Coronary artery (tissue), 2 donors: ENCODE measurements at regions not wholly inside any gene's neighbourhood (a gene's known extent, or its start where the extent isn't known, plus 50 kb on each side); places are given as distances from the start of the nearest gene placed in this dataset.

Experiments used
- DNase-seq: peaks from one replicate; pipeline ENCODE4 v3.0.0-alpha.2; 2017; ENCODE audit warnings: low spot score
- H3K27ac ChIP-seq, 2 donors: fragments of 200-600 bp; sonication (generic); one replicate each; pipeline ENCODE4 v1.5.1; 2016 to 2019
- H3K4me3 ChIP-seq: fragments of 200-600 bp; sonication (generic); 2 replicates; pipeline ENCODE4 v1.5.1; 2016; ENCODE audit warnings: mild to moderate bottlenecking, moderate library complexity
- CTCF ChIP-seq: fragments of 200-600 bp; sonication (generic); IDR thresholded peaks from one replicate; pipeline ENCODE4 v1.5.1; 2019; ENCODE audit warnings: antibody characterized with exemption

DNA sequence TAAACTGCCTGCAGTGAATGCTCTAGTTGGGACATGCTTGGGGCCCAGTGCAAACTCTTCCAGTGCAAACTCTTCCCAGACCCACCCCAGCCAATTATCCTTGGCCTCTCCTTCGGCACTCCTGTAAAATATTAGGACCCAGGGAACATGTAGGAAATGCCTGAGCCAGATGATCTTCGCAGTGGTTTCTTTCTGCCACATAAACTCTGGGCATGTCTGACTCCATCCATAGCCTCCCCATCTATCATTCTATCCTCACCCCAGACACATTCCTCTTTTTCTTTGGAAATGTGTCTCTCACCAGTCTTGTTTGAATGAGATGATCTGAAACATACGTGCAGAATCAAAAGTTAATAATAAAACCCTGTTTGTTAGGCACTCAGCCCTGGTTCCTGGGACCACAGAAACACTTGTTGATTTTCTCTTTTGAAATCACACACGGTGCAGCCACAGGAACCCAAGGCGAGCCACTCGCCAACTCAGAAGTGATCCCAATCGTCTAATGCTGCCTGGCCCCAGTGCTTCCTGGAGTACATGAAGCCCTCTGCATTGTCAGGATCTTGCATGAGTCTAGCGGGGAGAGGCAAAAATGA lies 108.9 kb upstream of the CST7 start:
- no peak for TF ChIP-seq CTCF
- no peak overlapping the region for H3K4me3 ChIP-seq
- no peak for DNase-seq

DNA sequence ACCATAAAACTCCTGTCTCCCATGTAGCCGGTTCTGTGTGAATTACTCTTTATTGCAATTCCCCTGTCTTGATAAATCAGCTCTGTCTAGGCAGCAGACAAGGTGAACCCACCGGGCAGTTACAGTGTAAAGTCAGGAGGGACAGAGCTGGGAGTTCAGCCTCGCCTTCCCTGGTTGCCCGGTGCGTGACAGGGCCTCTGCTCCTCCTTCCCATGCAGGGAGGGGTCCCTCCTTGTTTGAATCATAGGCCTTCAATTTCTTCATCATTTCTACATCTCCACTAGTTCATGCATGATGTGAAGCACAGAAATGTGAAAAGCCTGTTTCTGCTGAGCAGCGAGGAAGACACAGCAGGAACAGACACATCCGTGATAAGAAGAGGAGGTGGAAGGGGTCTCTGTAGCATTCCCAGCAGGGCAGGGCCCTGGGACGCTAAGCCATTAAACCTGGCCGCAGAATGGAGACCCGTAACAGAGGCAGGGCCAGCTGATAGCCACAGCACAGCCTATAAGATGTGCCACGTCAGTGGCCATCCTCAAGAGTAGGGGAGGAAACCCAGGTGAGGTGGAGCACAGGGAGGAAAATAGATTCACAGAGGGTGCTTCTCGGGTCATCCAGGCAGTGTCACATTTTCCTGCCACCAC lies 106.7 kb upstream of the CST7 start:
- Histone ChIP-seq H3K4me3 (no peak overlapping the region), H3K27ac (no peak overlapping the region)
- DNase-seq = no peak
- TF ChIP-seq CTCF = no peak

More for the DNA sequence above, 108.9 kb upstream of the CST7 start:
- H3K27ac ChIP-seq = no peak overlapping the region

- DNase-seq = no peak
- H3K4me3 ChIP-seq = no peak overlapping the region
- H3K27ac ChIP-seq = no peak overlapping the region
- no peak for TF ChIP-seq CTCF
Observed at GRCh38 chr20:24842918-24843715, 106.0 kb upstream of the CST7 start.

DNA sequence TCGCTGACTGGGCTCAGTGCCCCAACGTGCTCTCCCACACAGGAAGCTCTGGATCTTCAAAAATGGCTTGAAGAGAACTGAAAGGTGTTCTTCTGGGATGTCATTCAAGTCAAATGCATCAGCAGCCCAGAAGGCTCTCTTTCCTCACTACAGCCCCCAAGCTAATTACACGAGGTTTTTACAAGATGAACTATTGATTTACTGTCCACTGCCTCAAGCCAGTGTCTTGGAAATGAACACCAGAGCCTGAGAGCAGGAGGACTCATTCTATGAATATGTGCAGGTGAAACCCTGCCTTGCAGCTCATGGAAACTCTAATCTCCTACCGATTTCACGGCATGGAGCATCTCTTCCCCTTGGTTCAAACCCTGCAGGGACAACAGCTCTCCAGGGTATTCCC lies 98.9 kb upstream of the CST7 start:
- no peak for TF ChIP-seq CTCF
- no peak overlapping the region for H3K27ac ChIP-seq
- no peak for DNase-seq
- no peak overlapping the region for H3K4me3 ChIP-seq

DNA sequence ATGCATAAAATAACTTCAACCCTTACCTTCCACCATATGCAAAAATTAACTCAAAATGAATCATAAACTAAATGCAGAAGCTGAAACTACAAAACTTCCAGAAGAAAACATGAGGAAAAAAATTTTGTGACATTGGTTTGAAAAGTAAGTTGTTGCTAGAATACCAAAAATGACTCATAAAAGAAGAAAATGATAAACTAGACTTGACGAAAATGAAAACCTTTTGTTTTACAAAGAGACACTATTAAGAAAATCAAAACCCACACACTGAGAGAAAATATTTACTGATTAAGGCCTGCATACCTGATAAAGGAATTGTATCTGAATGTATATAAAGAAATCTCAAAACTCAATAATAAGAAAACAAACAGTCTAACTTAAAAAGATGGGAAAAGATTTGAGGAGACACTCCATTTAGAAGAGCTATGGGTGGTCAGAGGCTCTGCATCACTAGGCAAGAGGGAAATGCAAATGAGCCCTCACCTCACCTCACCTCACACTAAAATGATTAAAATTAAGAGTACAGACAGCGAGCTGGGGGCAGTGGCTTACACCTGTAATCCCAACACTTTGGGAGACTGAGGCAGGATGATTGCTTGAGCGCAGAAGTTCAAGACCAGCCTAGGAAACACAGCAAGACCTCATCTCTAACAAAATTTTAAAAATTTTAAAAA lies 97.6 kb upstream of the CST7 start:
- DNase-seq = no peak
- no peak for TF ChIP-seq CTCF
- Histone ChIP-seq H3K4me3 (no peak overlapping the region), H3K27ac (no peak overlapping the region)

- H3K27ac ChIP-seq = no peak overlapping the region
- no peak for DNase-seq
- TF ChIP-seq CTCF = no peak
- H3K4me3 ChIP-seq = no peak overlapping the region
Observed at GRCh38 chr20:24853916-24854315, 95.2 kb upstream of the CST7 start.
